ENCODE measurements at regions not wholly inside any gene's neighbourhood (a gene's known extent, or its start where the extent isn't known, plus 50 kb on each side); places are given as distances from the start of the nearest gene placed in this dataset.

- TF ChIP-seq, protein P1, sequence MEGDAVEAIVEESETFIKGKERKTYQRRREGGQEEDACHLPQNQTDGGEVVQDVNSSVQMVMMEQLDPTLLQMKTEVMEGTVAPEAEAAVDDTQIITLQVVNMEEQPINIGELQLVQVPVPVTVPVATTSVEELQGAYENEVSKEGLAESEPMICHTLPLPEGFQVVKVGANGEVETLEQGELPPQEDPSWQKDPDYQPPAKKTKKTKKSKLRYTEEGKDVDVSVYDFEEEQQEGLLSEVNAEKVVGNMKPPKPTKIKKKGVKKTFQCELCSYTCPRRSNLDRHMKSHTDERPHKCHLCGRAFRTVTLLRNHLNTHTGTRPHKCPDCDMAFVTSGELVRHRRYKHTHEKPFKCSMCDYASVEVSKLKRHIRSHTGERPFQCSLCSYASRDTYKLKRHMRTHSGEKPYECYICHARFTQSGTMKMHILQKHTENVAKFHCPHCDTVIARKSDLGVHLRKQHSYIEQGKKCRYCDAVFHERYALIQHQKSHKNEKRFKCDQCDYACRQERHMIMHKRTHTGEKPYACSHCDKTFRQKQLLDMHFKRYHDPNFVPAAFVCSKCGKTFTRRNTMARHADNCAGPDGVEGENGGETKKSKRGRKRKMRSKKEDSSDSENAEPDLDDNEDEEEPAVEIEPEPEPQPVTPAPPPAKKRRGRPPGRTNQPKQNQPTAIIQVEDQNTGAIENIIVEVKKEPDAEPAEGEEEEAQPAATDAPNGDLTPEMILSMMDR (IDR thresholded peaks at IDR 0.05; ENCODE audit: low read depth, low read length): no peak
- TF ChIP-seq EZH2phosphoT487 (IDR thresholded peaks at IDR 0.05; ENCODE audit: low read depth): no peak
These were observed 95.6 kb upstream of the HS3ST4 start for GRCh38 chr16:25596194-25596593.
